ENCODE measurements at regions not wholly inside any gene's neighbourhood (a gene's known extent, or its start where the extent isn't known, plus 50 kb on each side); places are given as distances from the start of the nearest gene placed in this dataset.

GRCh38 chr15:96462768-96463750 lies 132.6 kb downstream of the NR2F2 start:
- TF ChIP-seq CTCF (IDR thresholded peaks at IDR 0.05), result no peak
- TF ChIP-seq POLR2AphosphoS5 (IDR thresholded peaks at IDR 0.05), result no peak
- TF ChIP-seq POLR2A (IDR thresholded peaks at IDR 0.05), result no peak
- H3K4me3 ChIP-seq, result no peak overlapping the region
- intact Hi-C loops (cut with DNase I; ENCODE audit: low total_unique reads), result no loop called here
- no peak overlapping the region for H3K27ac ChIP-seq
- no peaks in the 10 kb centered on the region for H3K9me3 ChIP-seq
- DNase-seq (ENCODE audit: low spot score in 2 of 2), result no peak
- peaks cover 0 to 18% of the 10 kb centered on the region in 2 donors for H3K27me3 ChIP-seq
- H3K4me1 ChIP-seq, result no peaks in the 10 kb centered on the region
- no peaks in the 10 kb centered on the region for H3K36me3 ChIP-seq

GRCh38 chr15:96466389-96466947 lies 136.0 kb downstream of the NR2F2 start:
- Histone ChIP-seq H3K36me3 (no peaks in the 10 kb centered on the region), H3K4me1 (no peaks in the 10 kb centered on the region), H3K27ac (no peak overlapping the region), H3K9me3 (no peaks in the 10 kb centered on the region), H3K4me3 (no peak overlapping the region), H3K27me3 (peaks cover 0 to 16% of the 10 kb centered on the region in 2 donors)
- intact Hi-C loops (cut with DNase I; ENCODE audit: low total_unique reads), result no loop called here
- no peak for TF ChIP-seq CTCF (IDR thresholded peaks at IDR 0.05)
- no peak for TF ChIP-seq POLR2AphosphoS5 (IDR thresholded peaks at IDR 0.05)
- TF ChIP-seq POLR2A (IDR thresholded peaks at IDR 0.05), result no peak
- DNase-seq (ENCODE audit: low spot score in 2 of 2), result no peak

GRCh38 chr15:96468036-96468435 lies 137.5 kb downstream of the NR2F2 start:
- Histone ChIP-seq H3K4me3 (no peak overlapping the region), H3K27me3 (peaks cover 0 to 16% of the 10 kb centered on the region in 2 donors), H3K36me3 (no peaks in the 10 kb centered on the region), H3K27ac (no peak overlapping the region), H3K9me3 (no peaks in the 10 kb centered on the region), H3K4me1 (no peaks in the 10 kb centered on the region)
- no peak for TF ChIP-seq POLR2AphosphoS5 (IDR thresholded peaks at IDR 0.05)
- no peak for TF ChIP-seq CTCF (IDR thresholded peaks at IDR 0.05)
- TF ChIP-seq POLR2A (IDR thresholded peaks at IDR 0.05), result no peak
- DNase-seq (ENCODE audit: low spot score in 2 of 2), result no peak
- intact Hi-C loops (cut with DNase I; ENCODE audit: low total_unique reads), result no loop called here

- intact Hi-C loops (cut with DNase I; ENCODE audit: low total_unique reads), result loop anchor here (5.0 kb wide), 1 partner anchor 1362 kb away; no protein-coding TSS in a partner anchor
- no peak for TF ChIP-seq POLR2AphosphoS5 (IDR thresholded peaks at IDR 0.05)
- TF ChIP-seq CTCF (IDR thresholded peaks at IDR 0.05), result no peak
- TF ChIP-seq POLR2A (IDR thresholded peaks at IDR 0.05), result no peak
- H3K36me3 ChIP-seq, result no peaks in the 10 kb centered on the region
- DNase-seq (ENCODE audit: low spot score in 2 of 2), result no peak
- H3K9me3 ChIP-seq, result no peaks in the 10 kb centered on the region
- H3K4me1 ChIP-seq, result no peaks in the 10 kb centered on the region
- H3K27ac ChIP-seq, result no peak overlapping the region
- peaks cover 0 to 16% of the 10 kb centered on the region in 2 donors for H3K27me3 ChIP-seq
- H3K4me3 ChIP-seq, result no peak overlapping the region
These were observed 140.3 kb downstream of the NR2F2 start for GRCh38 chr15:96470681-96471310.

All from breast epithelium (tissue), 4 donors.